ENCODE measurements at regions not wholly inside any gene's neighbourhood (a gene's known extent, or its start where the extent isn't known, plus 50 kb on each side); places are given as distances from the start of the nearest gene placed in this dataset.

GRCh38 chr14:34195964-34196363 lies 245.1 kb upstream of the EGLN3 start:
- no peak for DNase-seq (ENCODE audit: extremely low read depth, low read depth)
- no peak overlapping the region for H3K4me3 ChIP-seq (replicated peaks; ENCODE audit: low read depth, low read length)
- TF ChIP-seq CTCF (IDR thresholded peaks at IDR 0.05; ENCODE audit: low read depth, low read length, missing control alignments): no peak

- TF ChIP-seq CTCF (IDR thresholded peaks at IDR 0.05; ENCODE audit: low read depth, low read length, missing control alignments): no peak
- H3K4me3 ChIP-seq (replicated peaks; ENCODE audit: low read depth, low read length): no peak overlapping the region
- DNase-seq (ENCODE audit: extremely low read depth, low read depth): no peak
Observed at GRCh38 chr14:34190717-34191116, 239.8 kb upstream of the EGLN3 start.

GRCh38 chr14:34189866-34190265 lies 239.0 kb upstream of the EGLN3 start:
- no peak for DNase-seq (ENCODE audit: extremely low read depth, low read depth)
- H3K4me3 ChIP-seq (replicated peaks; ENCODE audit: low read depth, low read length): no peak overlapping the region
- no peak for TF ChIP-seq CTCF (IDR thresholded peaks at IDR 0.05; ENCODE audit: low read depth, low read length, missing control alignments)

GRCh38 chr14:34187519-34188044 lies 236.7 kb upstream of the EGLN3 start:
- DNase-seq (ENCODE audit: extremely low read depth, low read depth): no peak
- TF ChIP-seq CTCF (IDR thresholded peaks at IDR 0.05; ENCODE audit: low read depth, low read length, missing control alignments): no peak
- no peak overlapping the region for H3K4me3 ChIP-seq (replicated peaks; ENCODE audit: low read depth, low read length)

GRCh38 chr14:34187061-34187460 lies 236.2 kb upstream of the EGLN3 start:
- no peak for TF ChIP-seq CTCF (IDR thresholded peaks at IDR 0.05; ENCODE audit: low read depth, low read length, missing control alignments)
- no peak overlapping the region for H3K4me3 ChIP-seq (replicated peaks; ENCODE audit: low read depth, low read length)
- no peak for DNase-seq (ENCODE audit: extremely low read depth, low read depth)

GRCh38 chr14:34184126-34184525 lies 233.3 kb upstream of the EGLN3 start:
- H3K4me3 ChIP-seq (replicated peaks; ENCODE audit: low read depth, low read length): no peak overlapping the region
- no peak for TF ChIP-seq CTCF (IDR thresholded peaks at IDR 0.05; ENCODE audit: low read depth, low read length, missing control alignments)
- DNase-seq (ENCODE audit: extremely low read depth, low read depth): no peak

- no peak for DNase-seq (ENCODE audit: extremely low read depth, low read depth)
- no peak overlapping the region for H3K4me3 ChIP-seq (replicated peaks; ENCODE audit: low read depth, low read length)
- TF ChIP-seq CTCF (IDR thresholded peaks at IDR 0.05; ENCODE audit: low read depth, low read length, missing control alignments): no peak
Observed at GRCh38 chr14:34183478-34183877, 232.6 kb upstream of the EGLN3 start.
